Spleen (tissue), 7 donors: ENCODE measurements at regions not wholly inside any gene's neighbourhood (a gene's known extent, or its start where the extent isn't known, plus 50 kb on each side); places are given as distances from the start of the nearest gene placed in this dataset.

ENCODE experiments used
- POLR2A ChIP-seq, 3 donors: fragments of 450-650 bp; IDR thresholded peaks; one replicate each; pipeline ENCODE4 v1.5.1; 2017; ENCODE audit warnings: antibody characterized with exemption in 3 of 3, mild to moderate bottlenecking in 1 of 3
- TF ChIP-seq, protein P1 (sequence below), 11 experiments: fragments of 200-600 bp in 7 of 11; fragments of 450-650 bp in 4 of 11; sonication (generic) in 4 of 11; IDR thresholded peaks in 8 of 11; conservative IDR thresholded peaks in 3 of 11; 1 replicate in 7 of 11; 2 replicates in 4 of 11; pipeline versions ENCODE4 v1.4.0 to v1.8.0; 2016 to 2021; ENCODE audit warnings: antibody characterized with exemption in 11 of 11, inconsistent platforms in 4 of 11, mild to moderate bottlenecking in 1 of 11
- donor health status: DM: no; HTN: no; CAD: no; lungs with moderate emphysema.
- donor health status: DM: no; HTN: no; CAD: no.
- donor health status: DM: no; HTN: no; CAD: no.

GRCh38 chr5:3344671-3345070, 251.0 kb upstream of the IRX1 start:
- TF ChIP-seq, protein P1, sequence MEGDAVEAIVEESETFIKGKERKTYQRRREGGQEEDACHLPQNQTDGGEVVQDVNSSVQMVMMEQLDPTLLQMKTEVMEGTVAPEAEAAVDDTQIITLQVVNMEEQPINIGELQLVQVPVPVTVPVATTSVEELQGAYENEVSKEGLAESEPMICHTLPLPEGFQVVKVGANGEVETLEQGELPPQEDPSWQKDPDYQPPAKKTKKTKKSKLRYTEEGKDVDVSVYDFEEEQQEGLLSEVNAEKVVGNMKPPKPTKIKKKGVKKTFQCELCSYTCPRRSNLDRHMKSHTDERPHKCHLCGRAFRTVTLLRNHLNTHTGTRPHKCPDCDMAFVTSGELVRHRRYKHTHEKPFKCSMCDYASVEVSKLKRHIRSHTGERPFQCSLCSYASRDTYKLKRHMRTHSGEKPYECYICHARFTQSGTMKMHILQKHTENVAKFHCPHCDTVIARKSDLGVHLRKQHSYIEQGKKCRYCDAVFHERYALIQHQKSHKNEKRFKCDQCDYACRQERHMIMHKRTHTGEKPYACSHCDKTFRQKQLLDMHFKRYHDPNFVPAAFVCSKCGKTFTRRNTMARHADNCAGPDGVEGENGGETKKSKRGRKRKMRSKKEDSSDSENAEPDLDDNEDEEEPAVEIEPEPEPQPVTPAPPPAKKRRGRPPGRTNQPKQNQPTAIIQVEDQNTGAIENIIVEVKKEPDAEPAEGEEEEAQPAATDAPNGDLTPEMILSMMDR (IDR thresholded peaks at IDR 0.05 in 8 of 11, conservative IDR thresholded peaks at IDR 0.05 in 3 of 11), result no peak
- TF ChIP-seq POLR2A (IDR thresholded peaks at IDR 0.05), result no peak
